ENCODE measurements at regions not wholly inside any gene's neighbourhood (a gene's known extent, or its start where the extent isn't known, plus 50 kb on each side); places are given as distances from the start of the nearest gene placed in this dataset.

GRCh38 chr10:6972226-6972625 lies 392.1 kb upstream of the PRKCQ start:
- TF ChIP-seq EZH2 (IDR thresholded peaks at IDR 0.05; ENCODE audit: borderline replicate concordance, low read length): no peak
- no peak for TF ChIP-seq CTCF (IDR thresholded peaks at IDR 0.05; ENCODE audit: low read length)
